DND-41 (cell line): ENCODE measurements at regions not wholly inside any gene's neighbourhood (a gene's known extent, or its start where the extent isn't known, plus 50 kb on each side); places are given as distances from the start of the nearest gene placed in this dataset.

Source experiments
- ATAC-seq: fragments of 200-7000 bp; cut with Tn5 transposase; 3 replicates; pipeline ENCODE4 v1.9.1; 2021; ENCODE audit warnings: low read depth; ENCODE audit not compliant: insufficient read depth
- DNase-seq: peaks from one replicate; pipeline ENCODE4 v3.0.0-alpha.2; 2020
- H2AFZ ChIP-seq: 2 replicates; pipeline ENCODE4 v1.6.0; 2012; ENCODE audit warnings: low read depth, low read length
- H3K27ac ChIP-seq: 2 replicates; pipeline ENCODE4 v1.5.1; 2012; ENCODE audit warnings: low read length, inconsistent platforms
- H3K27me3 ChIP-seq: fragments of 200-600 bp; sonication (generic); 2 replicates; pipeline ENCODE4 v1.6.0; 2012; ENCODE audit warnings: low read length, mild to moderate bottlenecking, inconsistent platforms; ENCODE audit not compliant: insufficient read depth, poor library complexity
- H3K36me3 ChIP-seq: 2 replicates; pipeline ENCODE4 v1.5.1; 2012; ENCODE audit warnings: low read length, inconsistent platforms; ENCODE audit not compliant: insufficient read depth
- H3K4me1 ChIP-seq: 2 replicates; pipeline ENCODE4 v1.5.1; 2012; ENCODE audit warnings: mild to moderate bottlenecking, low read length; ENCODE audit not compliant: insufficient read depth
- H3K4me2 ChIP-seq: 2 replicates; pipeline ENCODE4 v1.6.0; 2012; ENCODE audit warnings: mild to moderate bottlenecking, moderate library complexity, low read length, inconsistent platforms; ENCODE audit not compliant: insufficient read depth
- H3K4me3 ChIP-seq, 2 experiments: fragments of 200-600 bp in 1 of 2; shearing (Covaris generic) in 1 of 2; 2 replicates each; pipeline ENCODE4 v1.5.1; 2012 to 2016; ENCODE audit warnings: inconsistent platforms in 2 of 2, low read length in 2 of 2, mild to moderate bottlenecking in 2 of 2, low read depth in 1 of 2, moderate library complexity in 1 of 2
- H3K79me2 ChIP-seq: 2 replicates; pipeline ENCODE4 v1.6.0; 2012; ENCODE audit warnings: low read length, inconsistent platforms; ENCODE audit not compliant: insufficient read depth
- H3K9ac ChIP-seq: 2 replicates; pipeline ENCODE4 v1.6.0; 2012; ENCODE audit warnings: low read depth, mild to moderate bottlenecking, inconsistent platforms, low read length, moderate library complexity
- H3K9me3 ChIP-seq: 2 replicates; pipeline ENCODE4 v1.5.1; 2012; ENCODE audit warnings: low read length, moderate library complexity, mild to moderate bottlenecking, inconsistent platforms; ENCODE audit not compliant: insufficient read depth, severe bottlenecking
- H4K20me1 ChIP-seq: 2 replicates; pipeline ENCODE4 v1.6.0; 2012; ENCODE audit warnings: low read length; ENCODE audit not compliant: insufficient read depth
- EZH2 ChIP-seq: IDR thresholded peaks from 3 replicates; pipeline ENCODE4 v1.6.1; 2012; ENCODE audit warnings: borderline replicate concordance, low read depth, mild to moderate bottlenecking, moderate library complexity, low read length, inconsistent platforms; ENCODE audit not compliant: severe bottlenecking
- TF ChIP-seq, protein P1 (sequence below): IDR thresholded peaks from 2 replicates; pipeline ENCODE4 v1.5.1; 2012; ENCODE audit warnings: borderline replicate concordance, low read length, moderate library complexity, mild to moderate bottlenecking; ENCODE audit not compliant: poor library complexity, severe bottlenecking; ENCODE audit errors: extremely low read depth

DNA sequence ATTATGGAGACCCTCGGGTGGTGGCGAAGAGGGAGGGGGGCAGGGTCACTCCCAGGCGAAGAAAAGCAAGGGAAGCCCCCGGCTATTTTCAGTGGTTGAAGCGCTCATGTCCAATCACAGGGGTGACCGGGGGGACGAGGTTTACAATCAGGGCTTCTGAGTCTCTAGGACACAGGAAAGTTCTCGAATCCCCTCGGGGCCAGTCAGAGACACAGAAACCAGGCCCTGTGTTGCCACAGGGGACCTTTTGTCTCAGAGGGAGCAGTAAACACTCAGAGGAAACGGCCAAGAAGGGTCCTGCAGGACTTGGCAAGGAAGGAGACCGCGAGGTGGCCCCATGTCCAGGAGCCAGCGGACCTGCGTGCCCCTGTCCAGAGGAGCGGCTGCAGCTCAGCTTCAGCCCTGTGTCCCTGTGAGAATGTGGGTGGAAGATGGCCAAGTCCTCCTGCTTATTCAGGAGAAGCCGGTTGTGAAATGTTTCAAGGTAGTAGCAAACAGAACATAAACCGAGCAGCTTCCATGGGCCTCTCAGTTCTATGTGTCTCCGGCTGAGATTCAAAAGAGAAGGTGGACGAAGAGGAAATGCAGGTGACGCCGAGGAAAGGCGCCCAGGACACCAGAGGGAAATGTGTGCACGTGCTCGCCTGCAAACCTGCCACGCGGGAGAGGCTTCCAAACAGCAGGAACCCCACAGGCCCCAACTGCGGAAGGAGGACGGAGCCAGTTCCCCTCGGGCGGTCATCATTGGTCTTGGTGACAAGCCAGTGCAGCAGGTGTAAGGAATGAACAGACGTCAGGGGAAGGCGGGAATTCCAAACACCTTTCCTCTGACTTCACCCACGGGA lies 357.6 kb downstream of the BRD1 start:
- Histone ChIP-seq H4K20me1 (no peaks in the 10 kb centered on the region), H3K27me3 (no peaks in the 10 kb centered on the region), H3K9ac (no peak overlapping the region), H3K27ac (no peak overlapping the region), H3K36me3 (no peaks in the 10 kb centered on the region), H3K4me1 (no peaks in the 10 kb centered on the region), H3K4me2 (no peak overlapping the region), H3K4me3 (no peak overlapping the region), H3K79me2 (no peaks in the 10 kb centered on the region), H2AFZ (no peak overlapping the region), H3K9me3 (no peaks in the 10 kb centered on the region)
- TF ChIP-seq EZH2 = no peak
- TF ChIP-seq, protein P1, sequence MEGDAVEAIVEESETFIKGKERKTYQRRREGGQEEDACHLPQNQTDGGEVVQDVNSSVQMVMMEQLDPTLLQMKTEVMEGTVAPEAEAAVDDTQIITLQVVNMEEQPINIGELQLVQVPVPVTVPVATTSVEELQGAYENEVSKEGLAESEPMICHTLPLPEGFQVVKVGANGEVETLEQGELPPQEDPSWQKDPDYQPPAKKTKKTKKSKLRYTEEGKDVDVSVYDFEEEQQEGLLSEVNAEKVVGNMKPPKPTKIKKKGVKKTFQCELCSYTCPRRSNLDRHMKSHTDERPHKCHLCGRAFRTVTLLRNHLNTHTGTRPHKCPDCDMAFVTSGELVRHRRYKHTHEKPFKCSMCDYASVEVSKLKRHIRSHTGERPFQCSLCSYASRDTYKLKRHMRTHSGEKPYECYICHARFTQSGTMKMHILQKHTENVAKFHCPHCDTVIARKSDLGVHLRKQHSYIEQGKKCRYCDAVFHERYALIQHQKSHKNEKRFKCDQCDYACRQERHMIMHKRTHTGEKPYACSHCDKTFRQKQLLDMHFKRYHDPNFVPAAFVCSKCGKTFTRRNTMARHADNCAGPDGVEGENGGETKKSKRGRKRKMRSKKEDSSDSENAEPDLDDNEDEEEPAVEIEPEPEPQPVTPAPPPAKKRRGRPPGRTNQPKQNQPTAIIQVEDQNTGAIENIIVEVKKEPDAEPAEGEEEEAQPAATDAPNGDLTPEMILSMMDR = no peak
- ATAC-seq (no peak), DNase-seq (no peak)

DNA sequence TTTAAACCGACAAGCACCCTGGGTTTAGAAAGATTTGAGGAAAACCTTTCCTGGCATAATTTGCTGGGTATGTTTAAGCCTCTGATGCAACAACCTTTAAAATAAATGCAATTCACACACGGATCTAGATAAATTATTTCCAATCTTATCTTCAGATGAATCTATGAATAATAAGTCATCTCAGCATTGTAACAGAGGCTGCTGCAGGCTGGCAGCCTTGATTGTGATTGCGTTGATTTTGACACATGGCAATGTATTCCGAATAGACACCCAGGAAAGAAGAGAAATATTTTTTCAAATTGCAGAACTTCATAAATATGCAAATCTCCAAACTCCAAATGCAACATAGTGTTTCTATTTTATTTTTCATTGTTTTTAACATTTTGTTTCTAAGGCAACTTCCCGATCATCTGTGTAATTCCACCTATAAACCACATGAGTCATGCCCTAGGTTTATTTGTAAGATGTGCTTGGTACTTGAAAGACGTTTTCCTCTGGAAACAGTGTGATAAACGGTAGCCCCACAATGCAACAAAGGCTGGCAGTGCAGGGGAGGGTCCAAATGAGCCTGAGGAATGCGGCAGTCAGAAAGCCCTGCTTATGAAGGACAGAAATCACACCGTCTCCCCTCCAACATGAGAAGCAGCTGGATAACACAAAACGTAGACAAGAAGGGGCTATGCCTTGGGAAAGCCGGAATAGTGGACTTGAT lies 359.0 kb downstream of the BRD1 start:
- H3K9ac ChIP-seq = no peak overlapping the region
- no peaks in the 10 kb centered on the region for H3K79me2 ChIP-seq
- no peaks in the 10 kb centered on the region for H3K9me3 ChIP-seq
- DNase-seq (no peak), ATAC-seq (no peak)
- H3K4me1 ChIP-seq = no peaks in the 10 kb centered on the region
- H3K4me2 ChIP-seq = no peak overlapping the region
- no peaks in the 10 kb centered on the region for H4K20me1 ChIP-seq
- no peaks in the 10 kb centered on the region for H3K36me3 ChIP-seq
- no peak overlapping the region for H3K4me3 ChIP-seq
- H3K27ac ChIP-seq = no peak overlapping the region
- no peak overlapping the region for H2AFZ ChIP-seq
- H3K27me3 ChIP-seq = no peaks in the 10 kb centered on the region
- TF ChIP-seq EZH2 = no peak
- TF ChIP-seq, protein P1 = no peak

DNA sequence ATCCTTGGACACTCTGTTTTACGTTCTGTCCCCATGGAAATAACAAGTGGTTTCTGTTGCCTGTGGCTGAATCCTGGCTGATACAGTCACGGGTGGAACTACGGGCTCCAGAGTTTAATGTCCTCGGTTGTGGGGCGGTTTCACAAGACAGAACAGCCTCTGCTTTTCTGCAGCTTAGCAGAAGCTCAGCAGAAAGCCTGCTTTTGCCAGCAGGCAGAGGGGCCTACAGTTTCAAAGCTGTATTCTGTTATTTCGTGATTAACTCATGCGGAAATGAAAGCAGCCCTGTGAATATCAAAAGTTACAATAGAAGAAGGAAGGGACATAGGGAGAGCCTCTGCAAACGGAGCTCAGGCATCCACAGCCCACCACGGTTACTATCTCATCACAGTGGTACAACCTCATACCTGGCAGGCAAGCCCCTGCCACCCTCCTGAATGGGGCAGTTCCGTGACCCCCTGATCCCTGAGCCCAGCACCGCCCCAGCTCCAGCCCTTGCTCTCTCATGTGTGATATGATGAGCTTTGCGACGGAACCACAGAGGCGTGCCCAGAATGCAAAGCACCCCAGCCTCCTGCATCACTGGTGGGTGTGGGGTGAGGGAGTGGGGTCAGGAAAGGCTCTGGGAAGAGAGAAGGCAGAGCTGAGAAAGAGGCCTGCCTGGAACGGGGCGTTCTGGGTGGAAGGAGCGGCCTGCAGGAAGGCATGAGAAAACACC lies 360.6 kb downstream of the BRD1 start:
- ATAC-seq = no peak
- Histone ChIP-seq H2AFZ (no peak overlapping the region), H3K9ac (no peak overlapping the region), H4K20me1 (no peaks in the 10 kb centered on the region), H3K27ac (no peak overlapping the region), H3K4me3 (no peak overlapping the region), H3K36me3 (no peaks in the 10 kb centered on the region), H3K27me3 (no peaks in the 10 kb centered on the region), H3K4me1 (no peaks in the 10 kb centered on the region), H3K9me3 (no peaks in the 10 kb centered on the region), H3K79me2 (no peaks in the 10 kb centered on the region), H3K4me2 (no peak overlapping the region)
- no peak for DNase-seq
- no peak for TF ChIP-seq EZH2
- TF ChIP-seq, protein P1 = no peak
